Esophagus (tissue), 2 donors: ENCODE measurements at regions not wholly inside any gene's neighbourhood (a gene's known extent, or its start where the extent isn't known, plus 50 kb on each side); places are given as distances from the start of the nearest gene placed in this dataset.
"Not testable (repeated sequence)": the region's sequence is repeated elsewhere in the genome, so short reads cannot be mapped to it uniquely, and the experiment has no call there.

Experiments
- H3K27ac ChIP-seq, 2 donors: one replicate each; pipeline ENCODE4 v1.5.1; 2013; ENCODE audit warnings: low read depth in 2 of 2, mild to moderate bottlenecking in 2 of 2, inconsistent platforms in 1 of 2, low read length in 1 of 2, moderate library complexity in 1 of 2
- H3K27me3 ChIP-seq, 2 donors: one replicate each; pipeline ENCODE4 v1.6.1; 2013; ENCODE audit warnings: low read length in 2 of 2, control low read depth in 1 of 2, mild to moderate bottlenecking in 1 of 2; ENCODE audit not compliant: insufficient read depth in 2 of 2, control insufficient read depth in 1 of 2
- H3K36me3 ChIP-seq, 2 donors: one replicate each; pipeline ENCODE4 v1.6.1; 2013; ENCODE audit warnings: low read length in 1 of 2; ENCODE audit not compliant: control insufficient read depth in 2 of 2, insufficient read depth in 2 of 2
- H3K4me1 ChIP-seq, 2 donors: one replicate each; pipeline ENCODE4 v1.6.1; 2013; ENCODE audit warnings: low read length in 1 of 2; ENCODE audit not compliant: control insufficient read depth in 2 of 2, insufficient read depth in 2 of 2
- H3K4me3 ChIP-seq, 2 donors: one replicate each; pipeline ENCODE4 v1.5.1; 2013; ENCODE audit warnings: low read length in 2 of 2, mild to moderate bottlenecking in 2 of 2, low read depth in 1 of 2, moderate library complexity in 1 of 2
- H3K9me3 ChIP-seq, 2 donors: one replicate each; pipeline ENCODE4 v1.6.1; 2013; ENCODE audit warnings: mild to moderate bottlenecking in 2 of 2, low read depth in 1 of 2, low read length in 1 of 2, moderate library complexity in 1 of 2; ENCODE audit not compliant: control insufficient read depth in 2 of 2, insufficient read depth in 1 of 2
- WGBS, 2 donors: extraction: QIAGEN DNeasy Blood & Tissue Kit; methylation state at CpG; one replicate each; pipeline ENCODE4 v1.1.7; 2013; 5-methylcytosine and 5-hydroxymethylcytosine counted together
- donor health status: healthy with polysubstance abuse.
- donor health status: Bipolar disorder and iron deficiency.

DNA sequence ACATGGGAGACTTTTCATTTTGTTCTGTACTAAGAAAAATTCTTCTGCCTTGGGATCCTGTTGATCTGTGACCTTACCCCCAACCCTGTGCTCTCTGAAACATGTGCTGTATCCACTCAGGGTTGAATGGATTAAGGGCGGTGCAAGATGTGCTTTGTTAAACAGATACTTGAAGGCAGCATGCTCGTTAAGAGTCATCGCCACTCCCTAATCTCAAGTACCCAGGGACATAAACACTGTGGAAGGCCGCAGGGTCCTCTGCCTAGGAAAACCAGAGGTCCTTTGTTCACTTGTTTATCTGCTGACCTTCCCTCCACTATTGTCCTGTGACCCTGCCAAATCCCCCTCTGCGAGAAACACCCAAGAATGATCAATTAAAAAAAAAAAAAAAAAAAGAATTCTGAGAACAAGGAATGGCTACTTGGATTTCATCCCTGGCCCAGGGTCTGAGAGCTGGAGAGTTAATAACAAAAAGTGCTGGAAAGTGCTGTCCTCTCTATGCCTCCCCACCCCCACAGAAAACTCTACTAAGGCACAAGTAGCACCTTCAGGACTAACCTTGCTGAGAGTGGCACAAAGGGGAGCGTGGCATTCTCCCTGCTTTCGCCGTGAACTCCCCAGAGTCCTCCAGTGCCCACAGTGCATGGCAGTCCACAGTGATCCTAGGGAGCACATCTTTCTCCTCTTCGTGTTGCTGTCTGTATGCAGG is 297.1 kb downstream of the SIPA1L2 start:
- H3K9me3 ChIP-seq, H3K4me3 ChIP-seq: not testable (repeated sequence)
- peak overlapping the region in 1 of 2 donors; percentile 4 for H3K27ac ChIP-seq

GRCh38 chr1:232329103-232329813 is 300.7 kb downstream of the SIPA1L2 start:
- Histone ChIP-seq H3K27me3 (no peaks in the 10 kb centered on the region), H3K27ac (peak overlapping the region; percentile 71 to 90), H3K4me1 (peaks cover 4 to 14% of the 10 kb centered on the region in 2 donors), H3K9me3 (no peaks in the 10 kb centered on the region), H3K4me3 (no peak overlapping the region), H3K36me3 (no peaks in the 10 kb centered on the region)
- WGBS, 2 donors = 45 to 60% methylated on average over 10 of the region's 10 CpGs

More for the DNA sequence above, 297.1 kb downstream of the SIPA1L2 start:
- H3K4me1 ChIP-seq = peaks cover 5 to 30% of the 10 kb centered on the region in 2 donors
- H3K27me3 ChIP-seq, H3K36me3 ChIP-seq: not testable (repeated sequence)
- WGBS, 2 donors = 83 to 92% methylated on average over 7 to 8 of the region's 9 CpGs

- Histone ChIP-seq H3K9me3 (no peaks in the 10 kb centered on the region), H3K27ac (peak overlapping the region; percentile 71 to 90), H3K4me3 (no peak overlapping the region), H3K4me1 (peaks cover 4 to 14% of the 10 kb centered on the region in 2 donors), H3K27me3 (no peaks in the 10 kb centered on the region), H3K36me3 (no peaks in the 10 kb centered on the region)
- 75 to 79% methylated on average over 4 of the region's 4 CpGs for WGBS, 2 donors
Observed at GRCh38 chr1:232328486-232329102, 301.3 kb downstream of the SIPA1L2 start.

DNA sequence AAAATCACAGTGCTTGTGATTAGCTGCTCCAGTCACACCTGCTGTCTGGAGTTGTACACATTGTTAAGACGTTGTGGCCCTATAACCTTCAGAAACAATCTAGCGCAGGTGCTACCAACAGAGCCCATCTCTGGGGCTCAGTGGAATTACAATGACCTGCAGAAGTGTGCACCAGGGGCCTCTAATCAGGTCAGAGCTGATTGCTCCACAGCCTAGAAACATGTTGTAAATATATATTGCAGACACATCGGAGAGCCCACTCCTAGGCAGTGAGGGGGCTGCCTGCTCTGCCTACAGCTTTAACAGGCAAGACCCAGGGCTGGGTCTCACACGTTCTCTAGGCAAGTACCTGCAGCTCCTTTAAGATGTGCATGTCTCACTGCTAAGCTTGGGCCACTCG is 302.0 kb downstream of the SIPA1L2 start:
- WGBS, 2 donors = 75% methylated on average over 5 of the region's 5 CpGs
- Histone ChIP-seq H3K4me1 (peaks cover 0 to 9% of the 10 kb centered on the region in 2 donors), H3K27ac (no peak overlapping the region), H3K9me3 (no peaks in the 10 kb centered on the region), H3K4me3 (no peak overlapping the region), H3K27me3 (no peaks in the 10 kb centered on the region), H3K36me3 (no peaks in the 10 kb centered on the region)

DNA sequence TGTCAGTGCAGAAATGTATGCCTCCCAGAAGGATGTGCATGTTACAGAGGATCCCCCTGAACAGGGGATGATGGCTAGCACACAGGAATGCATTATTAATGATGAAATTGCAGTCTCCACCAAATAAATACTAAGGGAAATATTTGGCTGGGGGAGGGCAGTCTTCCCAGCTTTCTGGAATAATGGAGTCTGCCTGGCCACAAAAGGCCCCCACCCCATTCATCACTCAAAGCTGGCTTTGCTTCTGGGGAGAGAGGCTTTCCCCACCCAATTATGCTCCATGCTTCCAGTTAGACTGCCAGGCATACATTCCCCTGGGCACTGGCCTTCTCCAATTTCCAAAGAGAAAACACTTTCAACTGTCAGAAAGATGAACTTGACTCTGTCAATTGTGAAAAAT is 302.7 kb downstream of the SIPA1L2 start:
- no peaks in the 10 kb centered on the region for H3K27me3 ChIP-seq
- peaks cover 0 to 9% of the 10 kb centered on the region in 2 donors for H3K4me1 ChIP-seq
- H3K4me3 ChIP-seq = no peak overlapping the region
- H3K9me3 ChIP-seq = no peaks in the 10 kb centered on the region
- no peaks in the 10 kb centered on the region for H3K36me3 ChIP-seq
- H3K27ac ChIP-seq = no peak overlapping the region

GRCh38 chr1:232322162-232322734 is 307.7 kb downstream of the SIPA1L2 start:
- no peaks in the 10 kb centered on the region for H3K36me3 ChIP-seq
- no peaks in the 10 kb centered on the region for H3K9me3 ChIP-seq
- no peaks in the 10 kb centered on the region for H3K27me3 ChIP-seq
- no peak overlapping the region for H3K4me3 ChIP-seq
- H3K27ac ChIP-seq = peak overlapping the region in 1 of 2 donors; percentile 30
- WGBS, 2 donors = 67 to 77% methylated on average over 5 of the region's 5 CpGs
- H3K4me1 ChIP-seq = peaks cover 0 to 6% of the 10 kb centered on the region in 2 donors

- Histone ChIP-seq H3K36me3 (no peaks in the 10 kb centered on the region), H3K27ac (peak overlapping the region; percentile 80 to 90), H3K9me3 (no peaks in the 10 kb centered on the region), H3K4me1 (peaks cover 0 to 6% of the 10 kb centered on the region in 2 donors), H3K4me3 (no peak overlapping the region), H3K27me3 (no peaks in the 10 kb centered on the region)
- WGBS, 2 donors = 39 to 47% methylated on average over 4 of the region's 4 CpGs
Observed at GRCh38 chr1:232319518-232320210, 310.3 kb downstream of the SIPA1L2 start.

DNA sequence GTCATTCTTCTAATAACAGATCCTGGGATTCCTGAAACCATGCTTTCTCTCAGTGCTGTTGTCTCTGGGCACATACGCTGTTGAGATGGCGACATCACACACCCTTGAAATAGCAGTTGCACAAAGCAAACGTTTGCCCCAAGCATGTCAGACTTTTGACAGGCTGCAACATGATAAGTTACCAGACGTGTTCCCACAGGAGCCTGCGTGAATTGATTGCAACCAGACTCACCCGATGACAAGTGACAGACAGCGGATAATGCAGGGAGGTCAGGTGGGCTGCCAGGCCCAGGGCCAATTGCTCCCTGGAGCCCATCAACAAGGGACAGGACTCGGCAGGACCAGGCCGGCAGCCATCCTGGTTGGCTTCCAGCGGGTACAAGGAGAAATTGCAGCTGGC is 310.9 kb downstream of the SIPA1L2 start:
- Histone ChIP-seq H3K4me1 (peaks cover 0 to 6% of the 10 kb centered on the region in 2 donors), H3K36me3 (no peaks in the 10 kb centered on the region), H3K9me3 (no peaks in the 10 kb centered on the region), H3K27me3 (no peaks in the 10 kb centered on the region), H3K4me3 (no peak overlapping the region), H3K27ac (peak overlapping the region; percentile 56 to 90)
- WGBS, 2 donors = 43 to 49% methylated on average over 10 of the region's 10 CpGs

GRCh38 chr1:232318143-232318542 is 311.8 kb downstream of the SIPA1L2 start:
- peak overlapping the region; percentile 69 to 80 for H3K27ac ChIP-seq
- no peaks in the 10 kb centered on the region for H3K36me3 ChIP-seq
- H3K4me3 ChIP-seq = no peak overlapping the region
- peaks cover 0 to 6% of the 10 kb centered on the region in 2 donors for H3K4me1 ChIP-seq
- no peaks in the 10 kb centered on the region for H3K9me3 ChIP-seq
- no peaks in the 10 kb centered on the region for H3K27me3 ChIP-seq
- 93 to 98% methylated on average over 2 of the region's 2 CpGs for WGBS, 2 donors
